ENCODE measurements at regions not wholly inside any gene's neighbourhood (a gene's known extent, or its start where the extent isn't known, plus 50 kb on each side); places are given as distances from the start of the nearest gene placed in this dataset.

DNA sequence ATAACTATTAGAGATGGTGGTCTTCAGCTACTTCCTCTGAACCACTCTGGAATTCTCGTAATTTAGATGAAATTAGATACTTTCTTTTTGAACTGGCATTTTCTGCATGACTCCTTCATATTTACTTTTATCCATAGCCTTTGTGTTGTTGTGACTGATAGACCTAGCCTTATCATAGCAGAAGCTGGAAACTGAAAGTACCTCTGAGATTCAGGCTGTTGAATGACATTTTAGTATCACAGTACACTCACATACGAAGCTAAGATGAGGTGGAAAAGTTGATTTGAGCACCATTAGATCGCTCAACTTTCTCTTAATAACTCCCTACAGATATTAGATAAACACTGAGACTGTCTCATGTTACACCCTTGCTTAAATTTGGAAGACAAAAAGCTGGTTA lies 525.1 kb upstream of the FBXO33 start:
- Histone ChIP-seq H3K27me3 (replicated peaks in 1 of 7) (no peaks in the 10 kb centered on the region), H3K27ac (no peak overlapping the region), H3K9me3 (peaks cover 0 to 58% (median 39%) of the 10 kb centered on the region in 8 donors), H3K36me3 (no peaks in the 10 kb centered on the region), H3K4me3 (no peak overlapping the region), H3K4me1 (no peaks in the 10 kb centered on the region)
- WGBS, 5 donors = 63 to 77% (median 66%) methylated on average over 3 of the region's 3 CpGs
- intact Hi-C loops (cut with DNase I; ENCODE audit: low total_unique reads) = no loop called here
- no peak for DNase-seq
- TF ChIP-seq CTCF (IDR thresholded peaks at IDR 0.05 in 8 of 11, conservative IDR thresholded peaks at IDR 0.05 in 3 of 11) (no peak), POLR2A (IDR thresholded peaks at IDR 0.05) (no peak), POLR2AphosphoS5 (IDR thresholded peaks at IDR 0.05) (no peak)

- 90 to 99% (median 96%) methylated on average over 4 of the region's 4 CpGs for WGBS, 5 donors
- intact Hi-C loops (cut with DNase I; ENCODE audit: low total_unique reads) = no loop called here
These were observed 524.1 kb upstream of the FBXO33 start for GRCh38 chr14:39956372-39956771.

GRCh38 chr14:39948235-39948634 lies 516.0 kb upstream of the FBXO33 start:
- WGBS, 5 donors = 66 to 78% (median 70%) methylated on average over 2 of the region's 2 CpGs
- Histone ChIP-seq H3K4me1 (no peaks in the 10 kb centered on the region), H3K4me3 (no peak overlapping the region), H3K27me3 (replicated peaks in 1 of 7) (no peaks in the 10 kb centered on the region), H3K27ac (no peak overlapping the region), H3K36me3 (no peaks in the 10 kb centered on the region), H3K9me3 (peaks cover 0 to 21% (median 9%) of the 10 kb centered on the region in 8 donors)
- DNase-seq = no peak
- intact Hi-C loops (cut with DNase I; ENCODE audit: low total_unique reads) = no loop called here
- no peak for TF ChIP-seq POLR2A (IDR thresholded peaks at IDR 0.05)
- TF ChIP-seq POLR2AphosphoS5 (IDR thresholded peaks at IDR 0.05) = no peak
- TF ChIP-seq CTCF (IDR thresholded peaks at IDR 0.05 in 8 of 11, conservative IDR thresholded peaks at IDR 0.05 in 3 of 11) = no peak

More at GRCh38 chr14:39956372-39956771, 524.1 kb upstream of the FBXO33 start:
- Histone ChIP-seq H3K27ac (no peak overlapping the region), H3K4me3 (no peak overlapping the region), H3K4me1 (no peaks in the 10 kb centered on the region), H3K9me3 (peaks cover 0 to 54% (median 37%) of the 10 kb centered on the region in 8 donors), H3K27me3 (replicated peaks in 1 of 7) (no peaks in the 10 kb centered on the region), H3K36me3 (no peaks in the 10 kb centered on the region)
- no peak for TF ChIP-seq CTCF (IDR thresholded peaks at IDR 0.05 in 8 of 11, conservative IDR thresholded peaks at IDR 0.05 in 3 of 11)
- no peak for TF ChIP-seq POLR2A (IDR thresholded peaks at IDR 0.05)
- no peak for TF ChIP-seq POLR2AphosphoS5 (IDR thresholded peaks at IDR 0.05)
- DNase-seq = no peak

DNA sequence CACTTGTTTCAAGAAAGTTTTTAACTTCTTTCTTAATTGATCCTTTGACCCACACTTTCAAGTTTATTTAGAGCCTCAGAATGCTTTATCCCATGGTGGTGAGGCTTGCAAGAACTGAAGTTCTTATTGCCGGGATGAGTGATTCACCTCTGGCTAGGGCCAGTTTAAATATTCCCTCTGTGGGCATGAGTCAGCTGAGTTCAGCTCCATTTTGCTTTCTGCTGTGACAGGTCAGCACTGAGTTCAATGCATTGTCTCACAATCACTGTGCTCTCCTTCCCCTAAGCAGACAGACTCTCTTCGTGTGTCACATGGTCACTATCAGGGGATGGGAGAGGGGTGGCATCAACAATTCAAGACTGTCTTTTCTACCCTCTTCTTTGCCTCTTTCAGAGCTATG lies 514.6 kb upstream of the FBXO33 start:
- intact Hi-C loops (cut with DNase I; ENCODE audit: low total_unique reads) = no loop called here
- 83 to 90% (median 88%) methylated on average over 2 of the region's 2 CpGs for WGBS, 5 donors

More for the DNA sequence above, 514.6 kb upstream of the FBXO33 start:
- Histone ChIP-seq H3K27ac (no peak overlapping the region), H3K27me3 (replicated peaks in 1 of 7) (no peaks in the 10 kb centered on the region), H3K4me1 (no peaks in the 10 kb centered on the region), H3K9me3 (peaks cover 0 to 8% (median 0%) of the 10 kb centered on the region in 8 donors), H3K36me3 (no peaks in the 10 kb centered on the region), H3K4me3 (no peak overlapping the region)
- TF ChIP-seq CTCF (IDR thresholded peaks at IDR 0.05 in 8 of 11, conservative IDR thresholded peaks at IDR 0.05 in 3 of 11) = no peak
- no peak for TF ChIP-seq POLR2A (IDR thresholded peaks at IDR 0.05)
- TF ChIP-seq POLR2AphosphoS5 (IDR thresholded peaks at IDR 0.05) = no peak
- no peak for DNase-seq
